WERI-Rb-1 (cell line): ENCODE measurements at regions not wholly inside any gene's neighbourhood (a gene's known extent, or its start where the extent isn't known, plus 50 kb on each side); places are given as distances from the start of the nearest gene placed in this dataset.

Experiments
- DNase-seq: peaks from one replicate; pipeline ENCODE4 v3.0.0-alpha.2; 2020
- H3K27ac ChIP-seq: fragments of 250-450 bp; sonication (Bioruptor Pico); 2 replicates; pipeline ENCODE4 v1.5.1; 2020; ENCODE audit warnings: mild to moderate bottlenecking, moderate library complexity
- H3K27me3 ChIP-seq: fragments of 250-450 bp; sonication (Bioruptor Pico); 2 replicates; pipeline ENCODE4 v1.5.1; 2021; ENCODE audit warnings: mild to moderate bottlenecking, low read depth, moderate library complexity; ENCODE audit not compliant: insufficient read depth, severe bottlenecking
- H3K36me3 ChIP-seq: fragments of 250-450 bp; sonication (Bioruptor Pico); 2 replicates; pipeline ENCODE4 v1.5.1; 2020; ENCODE audit warnings: mild to moderate bottlenecking, moderate library complexity
- H3K4me3 ChIP-seq: 2 replicates; pipeline ENCODE4 v1.5.1; 2011; ENCODE audit warnings: low read depth, mild to moderate bottlenecking, control low read depth, low read length
- H3K9me3 ChIP-seq: fragments of 250-450 bp; sonication (Bioruptor Pico); 2 replicates; pipeline ENCODE4 v1.5.1; 2021; ENCODE audit warnings: mild to moderate bottlenecking, moderate library complexity; ENCODE audit not compliant: severe bottlenecking
- CTCF ChIP-seq: IDR thresholded peaks from 2 replicates; pipeline ENCODE4 v1.5.1; 2011; ENCODE audit warnings: low read depth, mild to moderate bottlenecking, control low read depth, inconsistent platforms, low read length

GRCh38 chr13:95360052-95360451 lies 58.8 kb upstream of the ABCC4 start:
- Histone ChIP-seq H3K4me3 (no peak overlapping the region), H3K9me3 (peaks cover 5% of the 10 kb centered on the region), H3K27me3 (no peaks in the 10 kb centered on the region), H3K27ac (no peak overlapping the region), H3K36me3 (no peaks in the 10 kb centered on the region)
- no peak for DNase-seq
- no peak for TF ChIP-seq CTCF

GRCh38 chr13:95360464-95361097 lies 59.3 kb upstream of the ABCC4 start:
- Histone ChIP-seq H3K4me3 (no peak overlapping the region), H3K27me3 (no peaks in the 10 kb centered on the region), H3K9me3 (peaks cover 5% of the 10 kb centered on the region), H3K27ac (no peak overlapping the region), H3K36me3 (no peaks in the 10 kb centered on the region)
- TF ChIP-seq CTCF: no peak
- DNase-seq: no peak

GRCh38 chr13:95361686-95362085 lies 60.4 kb upstream of the ABCC4 start:
- Histone ChIP-seq H3K9me3 (peaks cover 3% of the 10 kb centered on the region), H3K27ac (no peak overlapping the region), H3K36me3 (no peaks in the 10 kb centered on the region), H3K27me3 (no peaks in the 10 kb centered on the region), H3K4me3 (no peak overlapping the region)
- no peak for TF ChIP-seq CTCF
- no peak for DNase-seq

GRCh38 chr13:95362666-95363065 lies 61.4 kb upstream of the ABCC4 start:
- Histone ChIP-seq H3K4me3 (no peak overlapping the region), H3K27ac (no peak overlapping the region), H3K9me3 (no peaks in the 10 kb centered on the region), H3K36me3 (no peaks in the 10 kb centered on the region), H3K27me3 (no peaks in the 10 kb centered on the region)
- TF ChIP-seq CTCF: no peak
- no peak for DNase-seq

- DNase-seq: no peak
- no peak for TF ChIP-seq CTCF
- Histone ChIP-seq H3K4me3 (no peak overlapping the region), H3K27me3 (no peaks in the 10 kb centered on the region), H3K27ac (no peak overlapping the region), H3K9me3 (no peaks in the 10 kb centered on the region), H3K36me3 (no peaks in the 10 kb centered on the region)
Observed at GRCh38 chr13:95367309-95367843, 66.1 kb upstream of the ABCC4 start.

- H3K9me3 ChIP-seq: no peaks in the 10 kb centered on the region
- H3K36me3 ChIP-seq: no peaks in the 10 kb centered on the region
- no peak for DNase-seq
- no peak overlapping the region for H3K27ac ChIP-seq
- no peak overlapping the region for H3K4me3 ChIP-seq
- no peak for TF ChIP-seq CTCF
- no peaks in the 10 kb centered on the region for H3K27me3 ChIP-seq
Observed at GRCh38 chr13:95368998-95369397, 67.7 kb upstream of the ABCC4 start.
